GM23338 (cell line): ENCODE measurements at regions not wholly inside any gene's neighbourhood (a gene's known extent, or its start where the extent isn't known, plus 50 kb on each side); places are given as distances from the start of the nearest gene placed in this dataset.
A peak's percentile ranks its signal among the peaks of the same experiment; 100 is the strongest.

Experiments used
- ATAC-seq: fragments of 200-7000 bp; cut with Tn5 transposase; 3 replicates; pipeline ENCODE4 v1.9.1; 2020
- DNase-seq: peaks from one replicate; pipeline ENCODE4 v3.0.0-alpha.2; 2015; ENCODE audit warnings: low spot score
- H2AFZ ChIP-seq: fragments of 200-600 bp; sonication (generic); 2 replicates; pipeline ENCODE4 v1.8.0; 2016; ENCODE audit warnings: antibody characterized with exemption, mild to moderate bottlenecking, moderate library complexity
- H3F3A ChIP-seq: fragments of 200-600 bp; sonication (generic); replicated peaks from 2 replicates; pipeline ENCODE4 v1.8.0; 2017; ENCODE audit warnings: antibody characterized with exemption, mixed run types, low read depth
- H3K27ac ChIP-seq: fragments of 200-600 bp; sonication (generic); 2 replicates; pipeline ENCODE4 v1.6.1; 2016; ENCODE audit warnings: low read depth
- H3K27me3 ChIP-seq: fragments of 200-600 bp; sonication (generic); 2 replicates; pipeline ENCODE4 v1.8.0; 2016; ENCODE audit warnings: mild to moderate bottlenecking, mixed run types, moderate library complexity; ENCODE audit not compliant: insufficient read depth
- H3K36me3 ChIP-seq: fragments of 200-600 bp; sonication (generic); 2 replicates; pipeline ENCODE4 v1.8.0; 2016; ENCODE audit warnings: mild to moderate bottlenecking; ENCODE audit not compliant: insufficient read depth
- H3K4me1 ChIP-seq: fragments of 200-600 bp; sonication (generic); 2 replicates; pipeline ENCODE4 v1.8.0; 2016; ENCODE audit warnings: mild to moderate bottlenecking, moderate library complexity; ENCODE audit not compliant: insufficient read depth
- H3K4me2 ChIP-seq: fragments of 200-600 bp; sonication (generic); 2 replicates; pipeline ENCODE4 v1.7.1; 2017; ENCODE audit warnings: mixed run types
- H3K4me3 ChIP-seq: fragments of 200-600 bp; sonication (generic); 2 replicates; pipeline ENCODE4 v1.6.1; 2016; ENCODE audit warnings: mixed run types
- H3K79me2 ChIP-seq: fragments of 200-600 bp; sonication (generic); replicated peaks from 2 replicates; pipeline ENCODE4 v1.8.0; 2017; ENCODE audit warnings: mild to moderate bottlenecking; ENCODE audit not compliant: insufficient read depth
- H3K9me2 ChIP-seq: fragments of 200-600 bp; sonication (generic); 2 replicates; pipeline ENCODE4 v1.8.0; 2017; ENCODE audit not compliant: insufficient read depth
- H4K20me1 ChIP-seq: fragments of 200-600 bp; sonication (generic); replicated peaks from 2 replicates; pipeline ENCODE4 v1.8.0; 2017; ENCODE audit warnings: mild to moderate bottlenecking; ENCODE audit not compliant: insufficient read depth
- H3K27ac Mint-ChIP-seq: 2 replicates; pipeline ENCODE4 v1.8.0; 2020; ENCODE audit warnings: inconsistent platforms, mild to moderate bottlenecking, moderate library complexity, mixed read lengths
- H3K27me3 Mint-ChIP-seq: 3 replicates; pipeline ENCODE4 v1.8.0; 2022; ENCODE audit warnings: low read depth, mild to moderate bottlenecking, moderate library complexity, mixed read lengths, inconsistent platforms; ENCODE audit not compliant: insufficient read depth, poor library complexity
- H3K36me3 Mint-ChIP-seq: 3 replicates; pipeline ENCODE4 v1.8.0; 2021; ENCODE audit warnings: low read depth, mild to moderate bottlenecking, inconsistent platforms, moderate library complexity, mixed read lengths
- H3K4me1 Mint-ChIP-seq: 3 replicates; pipeline ENCODE4 v1.8.0; 2020; ENCODE audit warnings: mild to moderate bottlenecking, inconsistent platforms, mixed read lengths
- H3K4me3 Mint-ChIP-seq: 3 replicates; pipeline ENCODE4 v1.8.0; 2021; ENCODE audit warnings: moderate library complexity, mild to moderate bottlenecking, inconsistent platforms, mixed read lengths
- H3K9me3 Mint-ChIP-seq: 3 replicates; pipeline ENCODE4 v1.8.0; 2020; ENCODE audit warnings: moderate library complexity, mild to moderate bottlenecking, inconsistent platforms, mixed read lengths
- CREB1 ChIP-seq: fragments of 250-450 bp; sonication (Bioruptor Pico); IDR thresholded peaks from 2 replicates; pipeline ENCODE4 v1.5.0; 2020; ENCODE audit warnings: low read depth, mild to moderate bottlenecking, moderate library complexity
- EZH2 ChIP-seq: fragments of 200-600 bp; sonication (generic); IDR thresholded peaks from one replicate; pipeline ENCODE4 v1.8.0; 2017; ENCODE audit warnings: antibody characterized with exemption, mild to moderate bottlenecking, low read depth; ENCODE audit not compliant: unreplicated experiment
- EZH2phosphoT487 ChIP-seq: fragments of 200-600 bp; sonication (generic); IDR thresholded peaks from one replicate; pipeline ENCODE4 v1.8.1; 2018; ENCODE audit warnings: antibody characterized with exemption; ENCODE audit not compliant: unreplicated experiment
- JUNB ChIP-seq: IDR thresholded peaks from one replicate; pipeline ENCODE4 v1.6.1; 2016; ENCODE audit warnings: antibody characterized with exemption; ENCODE audit not compliant: unreplicated experiment
- NANOG ChIP-seq: IDR thresholded peaks from 2 replicates; pipeline ENCODE4 v1.6.1; 2016; ENCODE audit warnings: antibody characterized with exemption, borderline replicate concordance
- POLR2AphosphoS5 ChIP-seq: IDR thresholded peaks from 2 replicates; pipeline ENCODE4 v1.6.1; 2016; ENCODE audit warnings: antibody characterized with exemption, low read depth
- STAT1 ChIP-seq: IDR thresholded peaks from one replicate; pipeline ENCODE4 v1.6.1; 2016; ENCODE audit warnings: antibody characterized with exemption; ENCODE audit not compliant: unreplicated experiment
- ZNF114 ChIP-seq: fragments of 250-450 bp; sonication (Bioruptor Pico); IDR thresholded peaks from 2 replicates; pipeline ENCODE4 v1.5.0; 2020; ENCODE audit warnings: mild to moderate bottlenecking, moderate library complexity
- ZNF331 ChIP-seq: fragments of 250-450 bp; sonication (Bioruptor Pico); IDR thresholded peaks from 2 replicates; pipeline ENCODE4 v1.5.0; 2020; ENCODE audit warnings: low read depth, mild to moderate bottlenecking, moderate library complexity
- ZNF462 ChIP-seq: fragments of 250-450 bp; sonication (Bioruptor Pico); IDR thresholded peaks from 2 replicates; pipeline ENCODE4 v1.5.0; 2020; ENCODE audit warnings: mild to moderate bottlenecking, moderate library complexity
- TF ChIP-seq, protein P1 (sequence below): IDR thresholded peaks from 2 replicates; pipeline ENCODE4 v1.6.1; 2016; ENCODE audit warnings: antibody characterized with exemption
- TF ChIP-seq, protein P2 (sequence below): IDR thresholded peaks from one replicate; pipeline ENCODE4 v1.6.1; 2018; ENCODE audit warnings: antibody characterized with exemption; ENCODE audit not compliant: unreplicated experiment
- TF ChIP-seq, protein P3 (sequence below), 2 experiments: fragments of 200-600 bp in 1 of 2; sonication (generic) in 1 of 2; conservative IDR thresholded peaks; 2 replicates each; pipeline versions ENCODE4 v1.5.1 to v1.6.1; 2016 to 2017; ENCODE audit warnings: antibody characterized with exemption in 2 of 2, low read depth in 2 of 2, mild to moderate bottlenecking in 2 of 2, moderate library complexity in 1 of 2

DNA sequence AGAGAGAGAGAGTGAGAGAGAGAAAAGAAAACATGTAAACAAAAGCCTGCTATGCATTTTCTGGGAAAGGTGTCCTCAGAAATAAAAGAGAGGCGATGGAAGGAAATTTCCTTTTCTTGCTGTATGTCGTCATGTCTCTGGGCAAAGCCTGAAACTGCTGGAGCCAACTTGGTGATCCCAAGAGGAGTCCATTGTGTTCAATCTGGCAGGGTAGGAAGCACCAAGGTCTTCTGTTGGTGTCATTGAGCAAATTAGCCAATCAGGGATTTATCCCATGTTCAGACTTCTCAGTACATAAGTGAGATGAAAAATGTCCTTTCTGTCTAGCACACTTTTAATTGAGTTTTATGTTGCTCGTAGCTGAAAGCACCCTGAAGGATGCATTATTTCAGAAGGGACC lies 260.0 kb upstream of the KAZN start:
- Histone ChIP-seq H3K4me2 (no peak overlapping the region), H2AFZ (0 out of 2 replicates have a peak overlapping the region, but pooled peaks have one; percentile 77), H3K4me3 (no peak overlapping the region), H3K79me2 (no peaks in the 10 kb centered on the region), H3K27me3 (no peaks in the 10 kb centered on the region), H3F3A (no peaks in the 10 kb centered on the region), H3K4me1 (peaks cover 19% of the 10 kb centered on the region), H3K36me3 (no peaks in the 10 kb centered on the region), H4K20me1 (no peaks in the 10 kb centered on the region), H3K27ac (no peak overlapping the region), H3K9me2 (no peaks in the 10 kb centered on the region)
- H3K4me3 Mint-ChIP-seq, result no peak overlapping the region
- no peak overlapping the region for H3K27ac Mint-ChIP-seq
- TF ChIP-seq, protein P1, sequence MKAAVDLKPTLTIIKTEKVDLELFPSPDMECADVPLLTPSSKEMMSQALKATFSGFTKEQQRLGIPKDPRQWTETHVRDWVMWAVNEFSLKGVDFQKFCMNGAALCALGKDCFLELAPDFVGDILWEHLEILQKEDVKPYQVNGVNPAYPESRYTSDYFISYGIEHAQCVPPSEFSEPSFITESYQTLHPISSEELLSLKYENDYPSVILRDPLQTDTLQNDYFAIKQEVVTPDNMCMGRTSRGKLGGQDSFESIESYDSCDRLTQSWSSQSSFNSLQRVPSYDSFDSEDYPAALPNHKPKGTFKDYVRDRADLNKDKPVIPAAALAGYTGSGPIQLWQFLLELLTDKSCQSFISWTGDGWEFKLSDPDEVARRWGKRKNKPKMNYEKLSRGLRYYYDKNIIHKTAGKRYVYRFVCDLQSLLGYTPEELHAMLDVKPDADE, result no peak
- TF ChIP-seq POLR2AphosphoS5, result no peak
- no peak for TF ChIP-seq ZNF462 (CRISPR knock-in tag)
- no peak for TF ChIP-seq STAT1
- TF ChIP-seq, protein P2, sequence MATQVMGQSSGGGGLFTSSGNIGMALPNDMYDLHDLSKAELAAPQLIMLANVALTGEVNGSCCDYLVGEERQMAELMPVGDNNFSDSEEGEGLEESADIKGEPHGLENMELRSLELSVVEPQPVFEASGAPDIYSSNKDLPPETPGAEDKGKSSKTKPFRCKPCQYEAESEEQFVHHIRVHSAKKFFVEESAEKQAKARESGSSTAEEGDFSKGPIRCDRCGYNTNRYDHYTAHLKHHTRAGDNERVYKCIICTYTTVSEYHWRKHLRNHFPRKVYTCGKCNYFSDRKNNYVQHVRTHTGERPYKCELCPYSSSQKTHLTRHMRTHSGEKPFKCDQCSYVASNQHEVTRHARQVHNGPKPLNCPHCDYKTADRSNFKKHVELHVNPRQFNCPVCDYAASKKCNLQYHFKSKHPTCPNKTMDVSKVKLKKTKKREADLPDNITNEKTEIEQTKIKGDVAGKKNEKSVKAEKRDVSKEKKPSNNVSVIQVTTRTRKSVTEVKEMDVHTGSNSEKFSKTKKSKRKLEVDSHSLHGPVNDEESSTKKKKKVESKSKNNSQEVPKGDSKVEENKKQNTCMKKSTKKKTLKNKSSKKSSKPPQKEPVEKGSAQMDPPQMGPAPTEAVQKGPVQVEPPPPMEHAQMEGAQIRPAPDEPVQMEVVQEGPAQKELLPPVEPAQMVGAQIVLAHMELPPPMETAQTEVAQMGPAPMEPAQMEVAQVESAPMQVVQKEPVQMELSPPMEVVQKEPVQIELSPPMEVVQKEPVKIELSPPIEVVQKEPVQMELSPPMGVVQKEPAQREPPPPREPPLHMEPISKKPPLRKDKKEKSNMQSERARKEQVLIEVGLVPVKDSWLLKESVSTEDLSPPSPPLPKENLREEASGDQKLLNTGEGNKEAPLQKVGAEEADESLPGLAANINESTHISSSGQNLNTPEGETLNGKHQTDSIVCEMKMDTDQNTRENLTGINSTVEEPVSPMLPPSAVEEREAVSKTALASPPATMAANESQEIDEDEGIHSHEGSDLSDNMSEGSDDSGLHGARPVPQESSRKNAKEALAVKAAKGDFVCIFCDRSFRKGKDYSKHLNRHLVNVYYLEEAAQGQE, result no peak
- TF ChIP-seq NANOG, result no peak
- no peak for TF ChIP-seq EZH2phosphoT487
- TF ChIP-seq CREB1 (CRISPR knock-in tag), result no peak
- TF ChIP-seq, protein P3, sequence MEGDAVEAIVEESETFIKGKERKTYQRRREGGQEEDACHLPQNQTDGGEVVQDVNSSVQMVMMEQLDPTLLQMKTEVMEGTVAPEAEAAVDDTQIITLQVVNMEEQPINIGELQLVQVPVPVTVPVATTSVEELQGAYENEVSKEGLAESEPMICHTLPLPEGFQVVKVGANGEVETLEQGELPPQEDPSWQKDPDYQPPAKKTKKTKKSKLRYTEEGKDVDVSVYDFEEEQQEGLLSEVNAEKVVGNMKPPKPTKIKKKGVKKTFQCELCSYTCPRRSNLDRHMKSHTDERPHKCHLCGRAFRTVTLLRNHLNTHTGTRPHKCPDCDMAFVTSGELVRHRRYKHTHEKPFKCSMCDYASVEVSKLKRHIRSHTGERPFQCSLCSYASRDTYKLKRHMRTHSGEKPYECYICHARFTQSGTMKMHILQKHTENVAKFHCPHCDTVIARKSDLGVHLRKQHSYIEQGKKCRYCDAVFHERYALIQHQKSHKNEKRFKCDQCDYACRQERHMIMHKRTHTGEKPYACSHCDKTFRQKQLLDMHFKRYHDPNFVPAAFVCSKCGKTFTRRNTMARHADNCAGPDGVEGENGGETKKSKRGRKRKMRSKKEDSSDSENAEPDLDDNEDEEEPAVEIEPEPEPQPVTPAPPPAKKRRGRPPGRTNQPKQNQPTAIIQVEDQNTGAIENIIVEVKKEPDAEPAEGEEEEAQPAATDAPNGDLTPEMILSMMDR (conservative IDR thresholded peaks at IDR 0.05; ENCODE audit: low read depth in 2 of 2), result no peak
- no peak for TF ChIP-seq ZNF331
- no peak for TF ChIP-seq EZH2
- TF ChIP-seq ZNF114 (CRISPR knock-in tag), result no peak
- no peak for TF ChIP-seq JUNB
- DNase-seq (no peak), ATAC-seq (no peak)
- peaks cover 5% of the 10 kb centered on the region for H3K27me3 Mint-ChIP-seq
- H3K4me1 Mint-ChIP-seq, result peaks cover 23% of the 10 kb centered on the region
- peaks cover 2% of the 10 kb centered on the region; the same call in 1 of the 3 replicates for H3K36me3 Mint-ChIP-seq
- H3K9me3 Mint-ChIP-seq, result peaks cover 5% of the 10 kb centered on the region
